OCI-LY1 (cell line): ENCODE measurements at regions not wholly inside any gene's neighbourhood (a gene's known extent, or its start where the extent isn't known, plus 50 kb on each side); places are given as distances from the start of the nearest gene placed in this dataset.

Source experiments
- CTCF ChIP-seq: fragments of 200-600 bp; sonication (generic), shearing (Covaris generic); IDR thresholded peaks from 2 replicates; pipeline ENCODE4 v1.5.1; 2017; ENCODE audit warnings: mild to moderate bottlenecking, antibody characterized with exemption, low read length, moderate library complexity, mixed read lengths
- EZH2 ChIP-seq: fragments of 200-600 bp; sonication (generic), shearing (Covaris generic); IDR thresholded peaks from 2 replicates; pipeline ENCODE4 v1.8.0; 2017; ENCODE audit warnings: borderline replicate concordance, mixed run types, mild to moderate bottlenecking, antibody characterized with exemption, low read length, moderate library complexity, mixed read lengths

- TF ChIP-seq CTCF (no peak), EZH2 (no peak)
These were observed 289.6 kb upstream of the ADAMTSL1 start for GRCh38 chr9:18184401-18184800.
